ENCODE measurements at regions not wholly inside any gene's neighbourhood (a gene's known extent, or its start where the extent isn't known, plus 50 kb on each side); places are given as distances from the start of the nearest gene placed in this dataset.
A peak's percentile ranks its signal among the peaks of the same experiment; 100 is the strongest.
"Not testable (repeated sequence)": the region's sequence is repeated elsewhere in the genome, so short reads cannot be mapped to it uniquely, and the experiment has no call there.

DNA sequence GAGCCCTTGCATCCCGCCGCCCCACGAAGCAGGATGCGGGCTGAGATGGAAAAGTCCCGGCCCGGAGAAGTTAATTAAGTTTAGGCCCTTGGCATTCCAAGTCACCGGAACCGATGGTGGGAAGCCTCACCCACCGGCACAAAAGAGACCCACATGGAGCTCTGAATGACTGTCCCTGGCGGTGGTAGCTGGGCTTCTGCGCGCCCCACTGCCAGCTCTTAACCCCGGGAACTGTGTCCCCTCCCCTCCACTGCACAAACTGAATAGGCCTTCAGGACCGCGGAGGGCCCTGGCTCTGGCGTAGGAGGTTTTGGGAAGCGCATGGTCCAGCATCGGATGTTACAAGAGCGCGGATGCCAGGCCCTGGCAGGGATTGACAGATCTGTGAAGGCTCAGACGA lies 291.1 kb upstream of the TUT7 start:
- no peak for DNase-seq

DNA sequence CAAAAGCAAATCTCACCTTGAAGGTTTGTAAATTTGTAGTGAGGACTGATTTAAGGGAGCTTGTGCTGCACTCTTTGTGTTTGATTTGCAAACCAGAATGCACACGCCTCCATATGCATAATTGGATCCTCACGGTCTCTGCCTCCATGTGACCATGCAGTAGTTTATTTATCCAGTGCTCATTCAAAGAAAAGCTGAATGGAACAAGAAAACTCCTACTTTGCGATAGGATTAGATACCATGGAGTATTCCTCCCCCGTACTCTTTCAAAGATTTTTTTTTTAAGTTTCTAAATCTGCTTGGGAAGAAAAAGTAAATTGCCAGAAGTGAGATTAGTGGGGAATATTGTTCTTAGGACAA lies 290.4 kb upstream of the TUT7 start:
- no peak for DNase-seq

GRCh38 chr9:86643946-86644674 lies 289.9 kb upstream of the TUT7 start:
- no peak for DNase-seq

GRCh38 chr9:86642721-86643120 lies 288.5 kb upstream of the TUT7 start:
- no peak for DNase-seq

- DNase-seq = no peak
These were observed 287.8 kb upstream of the TUT7 start for GRCh38 chr9:86641970-86642369.

- no peak for DNase-seq
These were observed 285.7 kb upstream of the TUT7 start for GRCh38 chr9:86639899-86640379.

DNA sequence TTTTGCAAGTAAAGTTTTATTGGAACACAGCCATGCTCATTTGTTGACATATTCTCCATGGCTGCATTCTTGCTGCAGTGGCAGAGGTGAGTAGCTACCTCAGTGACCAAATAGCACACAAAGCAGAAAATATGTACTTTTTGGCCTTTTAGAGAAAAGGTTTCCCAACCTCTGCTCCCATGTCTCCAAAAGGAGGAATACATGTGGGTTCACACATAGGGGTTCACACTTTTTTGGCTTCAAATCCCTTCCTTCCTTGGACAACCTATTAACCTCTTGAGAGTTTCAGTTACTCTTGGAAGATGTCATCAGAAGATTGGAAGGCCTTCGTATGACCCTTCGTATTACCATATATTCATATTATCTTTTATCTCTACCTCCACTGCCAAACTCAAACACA lies 285.1 kb upstream of the TUT7 start:
- no peak for DNase-seq

GRCh38 chr9:86638109-86638508 lies 283.9 kb upstream of the TUT7 start:
- no peak for DNase-seq

- peak in 1 of 2 experiments; percentile 12 for DNase-seq
These were observed 283.3 kb upstream of the TUT7 start for GRCh38 chr9:86637515-86637914.

- DNase-seq = no peak
These were observed 282.3 kb upstream of the TUT7 start for GRCh38 chr9:86636519-86636918.

GRCh38 chr9:86636038-86636437 lies 281.8 kb upstream of the TUT7 start:
- no peak for DNase-seq

- no peak for DNase-seq
These were observed 280.3 kb upstream of the TUT7 start for GRCh38 chr9:86634501-86634900.

GRCh38 chr9:86633945-86634344 lies 279.7 kb upstream of the TUT7 start:
- DNase-seq = no peak

DNA sequence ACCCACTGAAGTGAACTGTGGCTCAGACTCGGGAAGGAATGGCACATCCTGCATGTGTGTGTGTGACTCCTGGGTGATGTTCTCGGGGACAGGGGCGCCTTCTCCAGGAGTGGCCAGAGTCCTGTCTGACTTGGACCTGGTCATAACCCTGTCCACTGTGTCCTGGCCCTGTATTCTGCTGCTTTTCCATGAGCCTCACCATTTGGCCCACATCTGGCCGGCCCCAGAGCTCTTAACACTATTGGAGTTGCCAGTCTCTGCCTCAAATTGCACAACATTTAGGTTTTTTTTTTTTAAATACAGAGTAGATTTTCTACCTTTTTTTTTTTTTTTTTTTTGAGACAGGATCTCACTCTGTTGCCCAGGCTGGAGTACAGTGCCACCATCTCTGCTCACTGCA lies 278.3 kb upstream of the TUT7 start:
- no peak for DNase-seq

DNA sequence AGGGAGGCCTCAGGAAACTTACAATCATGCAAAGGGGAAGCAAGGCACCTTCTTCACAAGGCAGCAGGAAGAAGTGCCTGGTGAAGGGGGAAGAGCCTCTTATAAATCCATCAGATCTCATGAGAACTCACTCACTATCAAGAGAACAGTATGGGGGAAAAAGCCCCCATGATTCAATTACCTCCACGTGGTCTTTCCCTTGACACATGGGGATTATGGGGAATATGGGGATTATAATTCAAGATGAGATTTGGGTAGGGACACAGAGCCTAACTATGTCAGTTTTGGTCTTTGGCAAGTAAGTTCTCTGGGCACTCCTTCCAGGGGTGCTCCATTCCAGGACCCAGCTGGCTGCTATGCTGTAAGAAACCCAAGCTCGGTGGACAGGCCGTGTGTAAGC lies 275.3 kb upstream of the TUT7 start:
- no peak for DNase-seq

GRCh38 chr9:86626802-86627201 lies 272.6 kb upstream of the TUT7 start:
- DNase-seq = no peak

GRCh38 chr9:86624630-86625029 lies 270.4 kb upstream of the TUT7 start:
- DNase-seq = no peak

DNA sequence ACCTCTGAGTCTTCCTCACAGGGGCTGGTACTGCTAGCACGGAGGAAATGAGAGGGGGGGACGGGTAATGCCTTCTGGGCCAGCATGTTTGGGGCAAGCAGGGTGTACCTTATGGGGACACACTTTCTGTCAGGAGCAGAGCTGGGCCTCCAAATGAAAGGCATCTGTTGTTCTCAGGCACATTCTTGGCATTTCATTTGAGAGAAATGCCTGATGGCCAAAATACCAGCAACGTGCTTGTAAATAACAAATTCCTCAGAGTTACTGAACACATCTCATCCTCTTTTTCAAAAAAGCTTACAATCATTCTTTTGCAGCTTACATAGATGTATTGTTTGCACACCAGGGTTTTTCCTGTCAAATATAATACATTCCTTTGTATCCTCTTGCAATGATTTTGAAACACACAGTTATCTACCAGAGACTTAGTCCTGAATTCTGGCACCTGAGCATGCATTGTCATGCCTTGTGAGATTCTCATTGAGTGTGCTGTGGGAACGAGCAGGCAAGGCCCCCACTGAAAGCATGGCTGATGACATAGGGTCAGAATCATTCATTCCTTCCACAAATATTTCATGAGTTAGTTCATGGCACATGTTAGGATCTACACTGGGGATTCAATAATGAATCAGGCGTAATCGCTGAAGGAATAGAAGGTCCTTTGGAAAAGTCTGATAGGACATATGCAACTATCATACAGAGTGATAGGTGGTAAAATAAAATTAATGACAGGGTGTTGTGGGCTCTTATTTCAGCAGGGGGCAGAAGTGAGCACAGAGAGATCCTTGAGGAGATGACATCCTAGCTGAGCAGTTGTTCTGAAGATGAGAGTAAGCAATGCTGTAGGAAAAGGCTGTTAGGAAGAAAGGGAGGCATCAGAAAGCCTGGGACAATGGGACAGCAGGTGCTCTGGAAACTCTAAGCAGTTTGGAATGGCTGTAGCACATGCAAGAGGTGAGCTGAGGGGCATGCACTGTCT lies 260.9 kb upstream of the TUT7 start:
- DNase-seq = peak in 1 of 2 experiments; percentile 9

DNA sequence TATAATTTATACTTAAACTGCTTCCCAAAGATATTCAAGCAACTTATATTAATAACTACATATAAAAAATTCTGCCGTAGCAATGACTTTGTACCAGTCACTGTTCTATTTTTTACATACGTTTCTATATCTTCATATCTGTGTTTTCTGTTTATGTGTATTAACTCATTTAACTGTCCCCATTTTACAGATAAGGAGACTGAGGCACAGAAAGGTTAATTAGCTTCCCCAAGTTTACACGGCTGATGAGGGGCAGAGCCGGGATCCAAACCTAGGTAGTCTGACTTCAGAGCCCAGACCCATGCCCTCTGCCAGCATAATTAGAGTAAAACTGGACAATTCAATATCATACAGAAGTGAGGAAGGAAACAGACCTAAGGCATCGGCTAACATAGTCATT lies 259.7 kb upstream of the TUT7 start:
- DNase-seq = no peak

DNA sequence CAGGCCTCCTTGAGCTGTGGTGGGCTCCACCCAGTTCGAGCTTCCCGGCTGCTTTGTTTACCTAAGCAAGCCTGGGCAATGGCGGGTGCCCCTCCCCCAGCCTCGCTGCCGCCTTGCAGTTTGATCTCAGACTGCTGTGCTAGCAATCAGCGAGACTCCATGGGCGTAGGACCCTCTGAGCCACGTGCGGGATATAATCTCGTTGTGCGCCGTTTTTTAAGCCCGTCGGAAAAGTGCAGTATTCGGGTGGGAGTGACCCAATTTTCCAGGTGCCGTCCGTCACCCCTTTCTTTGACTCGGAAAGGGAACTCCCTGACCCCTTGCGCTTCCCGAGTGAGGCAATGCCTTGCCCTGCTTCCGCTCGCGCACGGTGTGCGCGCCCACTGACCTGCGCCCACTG lies 257.3 kb upstream of the TUT7 start:
- not testable (repeated sequence) for DNase-seq

DNA sequence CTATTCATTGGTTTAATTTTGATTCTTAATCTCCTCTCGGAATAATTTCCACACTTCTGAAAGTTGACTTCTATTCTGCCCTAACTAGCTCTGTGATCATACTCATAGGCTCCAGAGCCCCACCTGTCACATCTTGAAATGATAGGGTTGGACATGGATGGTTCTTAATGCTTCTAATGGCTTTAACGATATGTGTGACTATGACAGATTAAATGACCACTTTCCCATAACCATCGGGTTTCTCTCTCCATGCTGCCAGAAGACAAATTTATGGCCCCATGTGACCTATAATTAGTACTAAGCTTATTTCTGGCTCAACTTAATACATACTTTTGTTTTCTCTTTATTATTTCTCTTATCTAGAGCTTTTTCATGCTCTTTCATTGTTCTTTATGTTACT lies 251.1 kb upstream of the TUT7 start:
- DNase-seq = no peak

DNA sequence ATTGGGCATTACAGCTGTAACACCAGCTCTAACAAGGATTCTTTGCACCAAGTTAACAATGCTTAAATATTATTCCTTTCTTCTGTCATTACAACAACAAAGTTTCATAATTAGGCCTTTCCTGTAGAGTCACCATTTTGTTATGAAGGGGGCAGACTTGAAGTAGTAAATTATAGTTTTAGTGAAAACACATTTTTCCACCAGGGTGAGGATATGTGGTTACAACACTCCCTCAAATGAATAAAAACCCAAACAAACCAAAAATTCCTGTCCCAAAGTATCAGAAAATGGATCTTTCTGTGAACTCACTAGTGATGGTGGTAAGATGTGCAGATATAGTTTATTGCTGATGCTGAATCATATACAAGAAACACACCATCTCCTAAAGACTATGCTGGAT lies 250.5 kb upstream of the TUT7 start:
- DNase-seq = no peak

- DNase-seq = no peak
These were observed 248.5 kb upstream of the TUT7 start for GRCh38 chr9:86602715-86603114.

DNA sequence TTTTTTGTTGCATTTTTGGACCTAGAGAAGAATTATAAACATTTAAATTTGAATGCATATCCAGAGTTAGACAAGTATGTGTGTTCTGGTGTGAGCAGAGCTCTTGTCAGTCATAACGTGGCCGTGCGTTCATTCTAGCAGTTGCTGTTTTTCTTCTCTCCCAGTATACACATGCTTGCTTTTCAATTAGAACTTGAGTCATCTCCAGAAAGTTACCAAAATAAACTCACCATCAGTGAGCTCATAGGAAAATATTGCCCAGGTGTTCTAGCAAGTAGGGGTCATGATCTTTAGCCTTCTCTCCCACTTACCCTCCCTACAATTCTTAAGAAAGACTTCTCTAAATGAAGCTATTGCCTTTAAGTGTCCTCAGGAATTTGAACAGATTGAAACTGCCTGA lies 247.5 kb upstream of the TUT7 start:
- no peak for DNase-seq
